ENCODE measurements at regions not wholly inside any gene's neighbourhood (a gene's known extent, or its start where the extent isn't known, plus 50 kb on each side); places are given as distances from the start of the nearest gene placed in this dataset.
"Not testable (repeated sequence)": the region's sequence is repeated elsewhere in the genome, so short reads cannot be mapped to it uniquely, and the experiment has no call there.

- Mint-ChIP-seq H3K27ac (ENCODE audit: unreplicated experiment) (no peak overlapping the region), H3K36me3 (ENCODE audit: unreplicated experiment) (peaks cover 9% of the 10 kb centered on the region), H3K27me3 (ENCODE audit: unreplicated experiment) (no peaks in the 10 kb centered on the region), H3K4me1 (ENCODE audit: unreplicated experiment) (no peaks in the 10 kb centered on the region), H3K9me3 (ENCODE audit: unreplicated experiment) (peaks cover 67% of the 10 kb centered on the region), H3K4me3 (ENCODE audit: unreplicated experiment) (no peak overlapping the region)
- DNase-seq (ENCODE audit: extremely low spot score, unreplicated experiment): peak; percentile 57
- no peak for TF ChIP-seq CTCF (IDR thresholded peaks at IDR 0.05)
Observed at GRCh38 chr9:40913096-40913719, 215.3 kb downstream of the FOXD4L6 start.

DNA sequence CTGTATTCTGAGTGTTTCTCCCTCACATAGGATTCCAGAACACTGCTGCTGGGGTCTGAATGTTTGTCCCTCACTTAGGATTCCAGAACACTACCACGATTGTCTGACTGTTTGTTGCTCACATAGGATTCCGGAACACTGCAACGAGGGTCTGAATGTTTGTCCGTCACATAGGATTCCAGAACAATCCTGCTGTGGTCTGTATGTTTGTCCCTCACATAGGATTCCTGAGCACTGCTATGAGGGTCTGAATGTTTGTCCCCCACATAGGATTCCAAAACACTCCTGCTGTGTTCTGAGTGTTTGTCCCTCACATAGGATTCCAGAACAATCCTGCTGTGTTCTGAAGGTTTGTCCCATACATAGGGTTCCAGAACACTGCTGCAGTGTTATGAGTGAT lies 215.8 kb downstream of the FOXD4L6 start:
- H3K27me3 Mint-ChIP-seq (ENCODE audit: unreplicated experiment); H3K27ac Mint-ChIP-seq (ENCODE audit: unreplicated experiment); H3K4me3 Mint-ChIP-seq (ENCODE audit: unreplicated experiment); H3K4me1 Mint-ChIP-seq (ENCODE audit: unreplicated experiment); H3K36me3 Mint-ChIP-seq (ENCODE audit: unreplicated experiment): not testable (repeated sequence)
- H3K9me3 Mint-ChIP-seq (ENCODE audit: unreplicated experiment): peaks cover 68% of the 10 kb centered on the region
- peak; percentile 60 for DNase-seq (ENCODE audit: extremely low spot score, unreplicated experiment)

DNA sequence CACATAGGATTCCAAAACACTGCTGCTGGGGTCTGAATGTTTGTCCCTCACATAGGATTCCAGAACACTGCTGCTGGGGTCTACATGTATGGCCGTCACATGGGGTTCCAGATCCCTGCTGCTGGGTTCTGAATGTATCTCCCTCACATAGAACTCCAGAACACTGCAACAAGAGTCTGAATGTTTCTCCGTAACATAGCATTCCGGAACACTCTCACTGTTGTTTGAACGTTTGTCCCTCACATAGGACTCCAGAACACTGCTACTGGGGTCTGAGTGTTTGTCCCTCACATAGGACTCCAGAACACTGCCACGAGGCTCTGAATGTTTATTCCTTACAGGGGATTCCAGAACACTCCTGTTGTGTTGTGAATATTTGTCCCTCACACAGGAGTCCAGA lies 216.8 kb downstream of the FOXD4L6 start:
- Mint-ChIP-seq H3K36me3 (ENCODE audit: unreplicated experiment) (peaks cover 8% of the 10 kb centered on the region), H3K27me3 (ENCODE audit: unreplicated experiment) (no peaks in the 10 kb centered on the region), H3K27ac (ENCODE audit: unreplicated experiment) (no peak overlapping the region), H3K4me1 (ENCODE audit: unreplicated experiment) (no peaks in the 10 kb centered on the region), H3K9me3 (ENCODE audit: unreplicated experiment) (peaks cover 72% of the 10 kb centered on the region), H3K4me3 (ENCODE audit: unreplicated experiment) (no peak overlapping the region)
- peak; percentile 68 for DNase-seq (ENCODE audit: extremely low spot score, unreplicated experiment)
- TF ChIP-seq CTCF (IDR thresholded peaks at IDR 0.05): no peak

- H3K9me3 Mint-ChIP-seq (ENCODE audit: unreplicated experiment): peaks cover 70% of the 10 kb centered on the region
- peak; percentile 54 for DNase-seq (ENCODE audit: extremely low spot score, unreplicated experiment)
- H3K4me1 Mint-ChIP-seq (ENCODE audit: unreplicated experiment); H3K27ac Mint-ChIP-seq (ENCODE audit: unreplicated experiment); H3K27me3 Mint-ChIP-seq (ENCODE audit: unreplicated experiment); H3K36me3 Mint-ChIP-seq (ENCODE audit: unreplicated experiment); H3K4me3 Mint-ChIP-seq (ENCODE audit: unreplicated experiment): not testable (repeated sequence)
Observed at GRCh38 chr9:40910995-40911394, 217.5 kb downstream of the FOXD4L6 start.

DNA sequence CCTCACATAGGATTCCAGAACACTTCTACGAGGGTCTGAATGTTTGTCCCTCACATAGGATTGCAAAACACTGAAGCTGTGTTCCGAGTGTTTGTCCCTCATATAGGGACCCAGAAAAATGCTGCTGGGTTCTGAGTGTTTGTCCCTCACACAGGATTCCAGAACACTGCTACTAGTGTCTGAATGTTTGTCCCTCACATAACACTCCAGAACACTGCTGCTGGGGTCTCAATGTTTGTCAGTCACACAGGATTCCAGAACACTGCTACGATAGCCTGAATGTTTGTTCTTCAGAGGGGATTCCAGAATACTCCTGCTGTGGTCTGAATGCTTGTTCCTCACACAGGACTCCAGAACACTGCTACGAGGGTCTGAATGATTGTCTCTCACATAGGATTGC lies 218.7 kb downstream of the FOXD4L6 start:
- TF ChIP-seq CTCF (IDR thresholded peaks at IDR 0.05): no peak
- H3K4me3 Mint-ChIP-seq (ENCODE audit: unreplicated experiment): no peak overlapping the region
- H3K4me1 Mint-ChIP-seq (ENCODE audit: unreplicated experiment): no peaks in the 10 kb centered on the region

GRCh38 chr9:40909111-40909510 lies 219.4 kb downstream of the FOXD4L6 start:
- H3K9me3 Mint-ChIP-seq (ENCODE audit: unreplicated experiment): peaks cover 66% of the 10 kb centered on the region
- H3K27ac Mint-ChIP-seq (ENCODE audit: unreplicated experiment); DNase-seq (ENCODE audit: extremely low spot score, unreplicated experiment); H3K4me3 Mint-ChIP-seq (ENCODE audit: unreplicated experiment); H3K27me3 Mint-ChIP-seq (ENCODE audit: unreplicated experiment); H3K36me3 Mint-ChIP-seq (ENCODE audit: unreplicated experiment); H3K4me1 Mint-ChIP-seq (ENCODE audit: unreplicated experiment): not testable (repeated sequence)

More for the DNA sequence above, 218.7 kb downstream of the FOXD4L6 start:
- H3K9me3 Mint-ChIP-seq (ENCODE audit: unreplicated experiment): peaks cover 66% of the 10 kb centered on the region
- peaks cover 3% of the 10 kb centered on the region for H3K36me3 Mint-ChIP-seq (ENCODE audit: unreplicated experiment)
- no peaks in the 10 kb centered on the region for H3K27me3 Mint-ChIP-seq (ENCODE audit: unreplicated experiment)
- no peak overlapping the region for H3K27ac Mint-ChIP-seq (ENCODE audit: unreplicated experiment)
- peak; percentile 36 for DNase-seq (ENCODE audit: extremely low spot score, unreplicated experiment)

Measured in osteocyte (in vitro differentiated cells).